Fibroblast of mammary gland (primary cell): ENCODE measurements at regions not wholly inside any gene's neighbourhood (a gene's known extent, or its start where the extent isn't known, plus 50 kb on each side); places are given as distances from the start of the nearest gene placed in this dataset.
A peak's percentile ranks its signal among the peaks of the same experiment; 100 is the strongest.

Experiments used
- DNase-seq: peaks from one replicate; pipeline ENCODE4 v3.0.0-alpha.2; 2010; ENCODE audit warnings: low read depth
- H3K4me3 ChIP-seq: 2 replicates; pipeline ENCODE4 v1.5.1; 2011; ENCODE audit warnings: low read depth, mild to moderate bottlenecking, low read length, moderate library complexity; ENCODE audit not compliant: control insufficient read depth
- TF ChIP-seq, protein P1 (sequence below): conservative IDR thresholded peaks from 2 replicates; pipeline ENCODE4 v1.5.1; 2011; ENCODE audit warnings: low read depth, low read length, inconsistent platforms; ENCODE audit not compliant: control insufficient read depth, insufficient read depth

- DNase-seq: peak; percentile 30
- TF ChIP-seq, protein P1, sequence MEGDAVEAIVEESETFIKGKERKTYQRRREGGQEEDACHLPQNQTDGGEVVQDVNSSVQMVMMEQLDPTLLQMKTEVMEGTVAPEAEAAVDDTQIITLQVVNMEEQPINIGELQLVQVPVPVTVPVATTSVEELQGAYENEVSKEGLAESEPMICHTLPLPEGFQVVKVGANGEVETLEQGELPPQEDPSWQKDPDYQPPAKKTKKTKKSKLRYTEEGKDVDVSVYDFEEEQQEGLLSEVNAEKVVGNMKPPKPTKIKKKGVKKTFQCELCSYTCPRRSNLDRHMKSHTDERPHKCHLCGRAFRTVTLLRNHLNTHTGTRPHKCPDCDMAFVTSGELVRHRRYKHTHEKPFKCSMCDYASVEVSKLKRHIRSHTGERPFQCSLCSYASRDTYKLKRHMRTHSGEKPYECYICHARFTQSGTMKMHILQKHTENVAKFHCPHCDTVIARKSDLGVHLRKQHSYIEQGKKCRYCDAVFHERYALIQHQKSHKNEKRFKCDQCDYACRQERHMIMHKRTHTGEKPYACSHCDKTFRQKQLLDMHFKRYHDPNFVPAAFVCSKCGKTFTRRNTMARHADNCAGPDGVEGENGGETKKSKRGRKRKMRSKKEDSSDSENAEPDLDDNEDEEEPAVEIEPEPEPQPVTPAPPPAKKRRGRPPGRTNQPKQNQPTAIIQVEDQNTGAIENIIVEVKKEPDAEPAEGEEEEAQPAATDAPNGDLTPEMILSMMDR: no peak
Measured at GRCh38 chr2:173750353-173750801, 214.8 kb downstream of the SP3 start.

DNA sequence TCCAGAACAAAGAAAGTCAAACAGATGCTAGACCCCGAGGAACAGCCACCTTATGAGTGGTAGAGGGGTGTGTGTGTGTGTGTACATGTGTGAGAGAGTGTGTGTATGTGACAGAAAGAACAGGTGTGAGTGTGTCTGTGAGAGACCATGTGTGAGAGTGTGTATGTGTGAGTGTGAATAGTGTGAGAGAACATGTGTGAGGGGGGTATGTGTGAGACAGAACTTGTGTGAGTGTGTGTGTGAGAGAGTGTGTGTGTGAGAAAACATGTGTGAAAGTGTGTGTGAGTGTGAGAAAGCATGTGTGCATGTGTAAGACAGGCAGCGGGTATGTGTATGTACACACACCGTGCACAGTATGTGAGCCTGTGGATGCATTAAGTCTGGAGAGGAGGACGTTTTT, 214.3 kb downstream of the SP3 start:
- no peak overlapping the region for H3K4me3 ChIP-seq
- no peak for DNase-seq
- TF ChIP-seq, protein P1: no peak

More at GRCh38 chr2:173750353-173750801, 214.8 kb downstream of the SP3 start:
- H3K4me3 ChIP-seq: no peak overlapping the region

- no peak overlapping the region for H3K4me3 ChIP-seq
- TF ChIP-seq, protein P1: no peak
- DNase-seq: no peak
Measured at GRCh38 chr2:173751245-173751975, 213.8 kb downstream of the SP3 start.

DNA sequence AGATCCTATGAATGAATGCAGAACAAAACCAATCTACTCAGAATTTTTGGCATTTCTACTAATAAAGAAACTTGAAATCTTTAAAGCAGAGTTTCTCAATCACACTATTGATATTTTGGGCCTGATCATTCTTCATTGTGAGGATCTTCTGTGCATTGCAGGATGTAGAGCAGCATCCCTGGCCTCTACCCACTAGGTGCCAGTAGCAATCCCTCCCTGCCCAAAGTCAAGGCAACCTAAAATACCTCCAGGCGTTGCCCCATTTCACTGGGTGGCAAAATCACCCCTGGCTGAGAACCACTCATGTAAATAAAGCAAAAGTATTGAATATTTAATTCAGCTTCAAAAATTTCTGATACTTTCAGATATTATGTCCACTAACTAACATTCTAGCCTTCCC, 213.0 kb downstream of the SP3 start:
- H3K4me3 ChIP-seq: no peak overlapping the region
- peak; percentile 20 for DNase-seq
- TF ChIP-seq, protein P1: peak; percentile 43

DNA sequence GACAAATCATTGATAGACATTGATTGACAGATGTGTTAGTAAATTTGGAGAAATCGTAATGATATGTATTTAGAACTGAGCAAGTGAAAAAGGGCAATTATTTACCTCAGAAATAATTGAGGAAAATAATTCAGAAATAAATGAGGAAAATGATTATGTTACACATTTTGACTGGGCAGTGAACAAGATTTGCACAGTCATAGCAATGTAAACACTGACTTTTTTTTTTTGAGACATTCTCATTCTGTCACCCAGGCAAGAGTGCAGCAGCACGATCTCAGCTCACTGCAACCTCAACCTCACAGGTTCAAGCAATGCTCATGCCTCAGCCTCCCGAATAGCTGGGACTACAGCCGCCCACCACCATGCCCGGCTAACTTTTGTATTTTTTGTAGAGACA, 211.7 kb downstream of the SP3 start:
- DNase-seq: no peak
- H3K4me3 ChIP-seq: no peak overlapping the region
- TF ChIP-seq, protein P1: no peak

DNA sequence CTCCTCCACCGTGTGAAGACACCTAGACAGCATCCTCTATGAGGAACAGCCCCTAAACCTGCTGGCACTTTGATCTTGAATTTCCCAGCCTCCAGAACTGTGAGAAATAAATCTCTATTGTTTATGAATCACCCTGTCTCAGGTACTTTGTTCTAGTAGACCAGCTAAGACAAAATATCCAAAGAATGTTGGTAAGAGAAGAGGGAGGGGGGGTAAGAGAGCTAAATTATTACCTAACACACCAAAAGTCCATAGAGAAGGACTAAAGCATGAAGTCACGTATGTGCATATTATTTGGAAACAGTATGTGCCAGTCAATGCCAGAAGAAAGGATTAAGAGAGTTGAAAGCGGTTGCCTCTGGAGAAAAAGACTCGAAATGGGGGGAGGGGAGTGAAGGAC, 211.0 kb downstream of the SP3 start:
- TF ChIP-seq, protein P1: no peak
- DNase-seq: no peak
- no peak overlapping the region for H3K4me3 ChIP-seq
